ENCODE measurements at regions not wholly inside any gene's neighbourhood (a gene's known extent, or its start where the extent isn't known, plus 50 kb on each side); places are given as distances from the start of the nearest gene placed in this dataset.

- Histone ChIP-seq H3K4me3 (no peak overlapping the region), H3K36me3 (no peaks in the 10 kb centered on the region), H3K27me3 (replicated peaks in 1 of 7) (no peaks in the 10 kb centered on the region), H3K9me3 (no peaks in the 10 kb centered on the region), H3K4me1 (no peaks in the 10 kb centered on the region), H3K27ac (no peak overlapping the region)
- DNase-seq, result no peak
- no peak for TF ChIP-seq POLR2AphosphoS5 (IDR thresholded peaks at IDR 0.05)
- TF ChIP-seq CTCF (IDR thresholded peaks at IDR 0.05 in 8 of 11, conservative IDR thresholded peaks at IDR 0.05 in 3 of 11), result no peak
- TF ChIP-seq POLR2A (IDR thresholded peaks at IDR 0.05), result no peak
- intact Hi-C loops (cut with DNase I; ENCODE audit: low total_unique reads), result no loop called here
- 68 to 95% (median 83%) methylated on average over 6 of the region's 6 CpGs for WGBS, 5 donors
These were observed 218.7 kb downstream of the CMPK2 start for GRCh38 chr2:6647046-6647445.

GRCh38 chr2:6648596-6649247 is 217.0 kb downstream of the CMPK2 start:
- H3K27me3 ChIP-seq (replicated peaks in 1 of 7), result no peaks in the 10 kb centered on the region
- no peaks in the 10 kb centered on the region for H3K4me1 ChIP-seq
- TF ChIP-seq POLR2AphosphoS5 (IDR thresholded peaks at IDR 0.05) (no peak), POLR2A (IDR thresholded peaks at IDR 0.05) (no peak), CTCF (IDR thresholded peaks at IDR 0.05 in 8 of 11, conservative IDR thresholded peaks at IDR 0.05 in 3 of 11) (no peak)
- H3K36me3 ChIP-seq, result no peaks in the 10 kb centered on the region
- intact Hi-C loops (cut with DNase I; ENCODE audit: low total_unique reads), result no loop called here
- 72 to 90% (median 81%) methylated on average over 6 of the region's 6 CpGs for WGBS, 5 donors
- H3K4me3 ChIP-seq, result no peak overlapping the region
- H3K27ac ChIP-seq, result no peak overlapping the region
- no peaks in the 10 kb centered on the region for H3K9me3 ChIP-seq
- DNase-seq, result no peak

- Histone ChIP-seq H3K36me3 (no peaks in the 10 kb centered on the region), H3K4me3 (no peak overlapping the region), H3K4me1 (no peaks in the 10 kb centered on the region), H3K9me3 (no peaks in the 10 kb centered on the region), H3K27me3 (replicated peaks in 1 of 7) (no peaks in the 10 kb centered on the region), H3K27ac (no peak overlapping the region)
- intact Hi-C loops (cut with DNase I; ENCODE audit: low total_unique reads), result no loop called here
- WGBS, 5 donors, result 73 to 92% (median 88%) methylated on average over 5 of the region's 5 CpGs
- TF ChIP-seq CTCF (IDR thresholded peaks at IDR 0.05 in 8 of 11, conservative IDR thresholded peaks at IDR 0.05 in 3 of 11) (no peak), POLR2AphosphoS5 (IDR thresholded peaks at IDR 0.05) (no peak), POLR2A (IDR thresholded peaks at IDR 0.05) (no peak)
- no peak for DNase-seq
These were observed 215.4 kb downstream of the CMPK2 start for GRCh38 chr2:6650311-6650710.

GRCh38 chr2:6652251-6652650 is 213.5 kb downstream of the CMPK2 start:
- no peak for DNase-seq
- intact Hi-C loops (cut with DNase I; ENCODE audit: low total_unique reads), result no loop called here
- Histone ChIP-seq H3K4me3 (no peak overlapping the region), H3K27me3 (replicated peaks in 1 of 7) (no peaks in the 10 kb centered on the region), H3K4me1 (no peaks in the 10 kb centered on the region), H3K27ac (no peak overlapping the region), H3K9me3 (no peaks in the 10 kb centered on the region), H3K36me3 (no peaks in the 10 kb centered on the region)
- TF ChIP-seq POLR2AphosphoS5 (IDR thresholded peaks at IDR 0.05), result no peak
- no peak for TF ChIP-seq POLR2A (IDR thresholded peaks at IDR 0.05)
- TF ChIP-seq CTCF (IDR thresholded peaks at IDR 0.05 in 8 of 11, conservative IDR thresholded peaks at IDR 0.05 in 3 of 11), result no peak
- WGBS, 5 donors, result 73 to 86% (median 79%) methylated on average over 2 of the region's 2 CpGs

All from spleen (tissue), 11 donors.